DND-41 (cell line): ENCODE measurements at regions not wholly inside any gene's neighbourhood (a gene's known extent, or its start where the extent isn't known, plus 50 kb on each side); places are given as distances from the start of the nearest gene placed in this dataset.

Experiments
- ATAC-seq: fragments of 200-7000 bp; cut with Tn5 transposase; 3 replicates; pipeline ENCODE4 v1.9.1; 2021; ENCODE audit warnings: low read depth; ENCODE audit not compliant: insufficient read depth
- DNase-seq: peaks from one replicate; pipeline ENCODE4 v3.0.0-alpha.2; 2020
- H2AFZ ChIP-seq: 2 replicates; pipeline ENCODE4 v1.6.0; 2012; ENCODE audit warnings: low read depth, low read length
- H3K27ac ChIP-seq: 2 replicates; pipeline ENCODE4 v1.5.1; 2012; ENCODE audit warnings: low read length, inconsistent platforms
- H3K27me3 ChIP-seq: fragments of 200-600 bp; sonication (generic); 2 replicates; pipeline ENCODE4 v1.6.0; 2012; ENCODE audit warnings: low read length, mild to moderate bottlenecking, inconsistent platforms; ENCODE audit not compliant: insufficient read depth, poor library complexity
- H3K36me3 ChIP-seq: 2 replicates; pipeline ENCODE4 v1.5.1; 2012; ENCODE audit warnings: low read length, inconsistent platforms; ENCODE audit not compliant: insufficient read depth
- H3K4me1 ChIP-seq: 2 replicates; pipeline ENCODE4 v1.5.1; 2012; ENCODE audit warnings: mild to moderate bottlenecking, low read length; ENCODE audit not compliant: insufficient read depth
- H3K4me2 ChIP-seq: 2 replicates; pipeline ENCODE4 v1.6.0; 2012; ENCODE audit warnings: mild to moderate bottlenecking, moderate library complexity, low read length, inconsistent platforms; ENCODE audit not compliant: insufficient read depth
- H3K4me3 ChIP-seq, 2 experiments: fragments of 200-600 bp in 1 of 2; shearing (Covaris generic) in 1 of 2; 2 replicates each; pipeline ENCODE4 v1.5.1; 2012 to 2016; ENCODE audit warnings: inconsistent platforms in 2 of 2, low read length in 2 of 2, mild to moderate bottlenecking in 2 of 2, low read depth in 1 of 2, moderate library complexity in 1 of 2
- H3K79me2 ChIP-seq: 2 replicates; pipeline ENCODE4 v1.6.0; 2012; ENCODE audit warnings: low read length, inconsistent platforms; ENCODE audit not compliant: insufficient read depth
- H3K9ac ChIP-seq: 2 replicates; pipeline ENCODE4 v1.6.0; 2012; ENCODE audit warnings: low read depth, mild to moderate bottlenecking, inconsistent platforms, low read length, moderate library complexity
- H3K9me3 ChIP-seq: 2 replicates; pipeline ENCODE4 v1.5.1; 2012; ENCODE audit warnings: low read length, moderate library complexity, mild to moderate bottlenecking, inconsistent platforms; ENCODE audit not compliant: insufficient read depth, severe bottlenecking
- H4K20me1 ChIP-seq: 2 replicates; pipeline ENCODE4 v1.6.0; 2012; ENCODE audit warnings: low read length; ENCODE audit not compliant: insufficient read depth
- EZH2 ChIP-seq: IDR thresholded peaks from 3 replicates; pipeline ENCODE4 v1.6.1; 2012; ENCODE audit warnings: borderline replicate concordance, low read depth, mild to moderate bottlenecking, moderate library complexity, low read length, inconsistent platforms; ENCODE audit not compliant: severe bottlenecking
- TF ChIP-seq, protein P1 (sequence below): IDR thresholded peaks from 2 replicates; pipeline ENCODE4 v1.5.1; 2012; ENCODE audit warnings: borderline replicate concordance, low read length, moderate library complexity, mild to moderate bottlenecking; ENCODE audit not compliant: poor library complexity, severe bottlenecking; ENCODE audit errors: extremely low read depth

DNA sequence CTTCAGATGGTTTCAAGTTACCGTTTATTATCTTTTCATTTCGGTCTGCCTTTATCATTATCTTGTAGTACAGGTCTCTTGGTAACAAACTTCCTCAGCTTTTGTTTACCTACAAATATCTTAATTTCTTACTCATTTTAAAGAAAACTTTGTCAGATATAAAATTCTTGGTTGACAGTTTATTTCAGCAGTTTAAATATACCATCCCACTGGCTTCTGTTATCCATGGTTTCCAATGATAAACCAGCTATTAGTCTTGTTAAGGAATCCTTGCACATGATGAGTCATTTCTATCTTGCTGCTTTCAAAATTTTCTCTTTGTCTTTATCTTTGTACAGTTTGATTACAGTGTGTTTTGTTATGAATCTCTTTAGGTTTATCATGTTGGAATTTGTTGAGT lies 308.3 kb upstream of the SPRY2 start:
- Histone ChIP-seq H3K27ac (no peak overlapping the region), H3K27me3 (no peaks in the 10 kb centered on the region), H3K36me3 (no peaks in the 10 kb centered on the region), H3K4me3 (no peak overlapping the region), H3K4me1 (no peaks in the 10 kb centered on the region), H3K9ac (no peak overlapping the region), H3K4me2 (no peak overlapping the region), H3K79me2 (no peaks in the 10 kb centered on the region), H3K9me3 (no peaks in the 10 kb centered on the region), H4K20me1 (no peaks in the 10 kb centered on the region), H2AFZ (no peak overlapping the region)
- ATAC-seq (no peak), DNase-seq (no peak)
- TF ChIP-seq, protein P1, sequence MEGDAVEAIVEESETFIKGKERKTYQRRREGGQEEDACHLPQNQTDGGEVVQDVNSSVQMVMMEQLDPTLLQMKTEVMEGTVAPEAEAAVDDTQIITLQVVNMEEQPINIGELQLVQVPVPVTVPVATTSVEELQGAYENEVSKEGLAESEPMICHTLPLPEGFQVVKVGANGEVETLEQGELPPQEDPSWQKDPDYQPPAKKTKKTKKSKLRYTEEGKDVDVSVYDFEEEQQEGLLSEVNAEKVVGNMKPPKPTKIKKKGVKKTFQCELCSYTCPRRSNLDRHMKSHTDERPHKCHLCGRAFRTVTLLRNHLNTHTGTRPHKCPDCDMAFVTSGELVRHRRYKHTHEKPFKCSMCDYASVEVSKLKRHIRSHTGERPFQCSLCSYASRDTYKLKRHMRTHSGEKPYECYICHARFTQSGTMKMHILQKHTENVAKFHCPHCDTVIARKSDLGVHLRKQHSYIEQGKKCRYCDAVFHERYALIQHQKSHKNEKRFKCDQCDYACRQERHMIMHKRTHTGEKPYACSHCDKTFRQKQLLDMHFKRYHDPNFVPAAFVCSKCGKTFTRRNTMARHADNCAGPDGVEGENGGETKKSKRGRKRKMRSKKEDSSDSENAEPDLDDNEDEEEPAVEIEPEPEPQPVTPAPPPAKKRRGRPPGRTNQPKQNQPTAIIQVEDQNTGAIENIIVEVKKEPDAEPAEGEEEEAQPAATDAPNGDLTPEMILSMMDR: no peak
- no peak for TF ChIP-seq EZH2

DNA sequence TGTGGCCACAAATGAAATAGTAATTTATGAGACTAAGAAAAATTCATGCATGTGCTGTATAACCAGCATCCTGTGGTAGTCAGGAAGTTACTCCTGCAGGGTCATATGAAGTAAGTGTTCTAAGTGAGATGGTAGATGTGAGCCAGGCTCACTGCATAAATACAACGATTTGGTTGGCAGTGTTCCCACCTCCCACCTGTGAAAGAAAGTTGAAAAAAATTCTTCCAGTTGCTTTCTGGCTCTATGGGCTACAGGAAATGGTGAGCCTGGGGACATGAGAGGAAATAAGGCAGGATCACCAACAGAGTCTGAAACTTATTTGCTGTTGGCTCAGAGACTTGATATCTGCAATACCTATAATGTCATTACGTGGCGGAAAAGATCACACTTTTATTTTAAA lies 301.7 kb upstream of the SPRY2 start:
- Histone ChIP-seq H3K4me2 (no peak overlapping the region), H3K4me1 (no peaks in the 10 kb centered on the region), H3K9ac (no peak overlapping the region), H2AFZ (no peak overlapping the region), H3K27ac (no peak overlapping the region), H3K27me3 (no peaks in the 10 kb centered on the region), H3K79me2 (no peaks in the 10 kb centered on the region), H3K36me3 (no peaks in the 10 kb centered on the region), H3K9me3 (no peaks in the 10 kb centered on the region), H3K4me3 (no peak overlapping the region), H4K20me1 (no peaks in the 10 kb centered on the region)
- DNase-seq (no peak), ATAC-seq (no peak)
- TF ChIP-seq, protein P1: no peak
- no peak for TF ChIP-seq EZH2

DNA sequence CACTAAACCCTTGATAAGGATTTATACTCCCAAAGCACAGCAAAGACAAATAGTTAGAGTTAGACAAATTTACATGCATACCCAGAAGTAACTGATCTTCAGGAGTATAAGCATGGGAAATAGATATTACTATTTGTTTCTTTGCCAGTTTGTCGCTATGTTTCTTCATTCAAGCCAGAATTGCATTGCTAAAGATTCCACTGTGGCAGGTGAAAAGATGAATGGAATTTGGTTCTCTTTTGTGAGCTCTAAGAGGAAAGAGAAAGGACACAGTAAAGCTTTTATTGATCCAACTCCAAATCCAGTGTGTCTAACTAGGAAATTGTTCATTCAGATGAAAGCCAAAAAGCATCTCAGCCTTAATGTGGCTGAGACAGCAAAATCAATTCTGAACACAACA lies 292.3 kb upstream of the SPRY2 start:
- ATAC-seq (no peak), DNase-seq (no peak)
- no peak for TF ChIP-seq EZH2
- TF ChIP-seq, protein P1: no peak

DNA sequence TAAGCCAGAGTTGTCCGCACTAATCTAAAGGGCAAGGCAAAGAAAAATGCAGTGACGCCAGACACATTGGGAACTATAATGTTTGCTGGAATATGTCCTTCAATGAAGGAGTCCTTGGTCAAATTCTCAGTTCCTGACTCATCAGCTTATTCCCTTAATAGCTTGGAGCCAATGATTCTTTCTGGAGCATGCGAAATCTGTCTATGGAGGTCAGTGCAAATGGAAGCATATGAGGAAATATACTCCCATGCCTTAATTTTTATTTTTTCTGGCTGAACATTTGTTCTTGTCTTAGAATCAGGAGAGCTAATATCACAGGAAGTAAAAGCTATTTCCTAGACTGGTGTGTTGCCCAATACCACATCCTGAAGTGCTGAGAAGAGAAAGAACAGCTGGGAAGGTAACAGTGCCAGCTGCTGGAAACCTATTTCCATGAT lies 289.8 kb upstream of the SPRY2 start:
- Histone ChIP-seq H3K9ac (no peak overlapping the region), H3K27ac (no peak overlapping the region), H3K4me2 (no peak overlapping the region), H3K36me3 (no peaks in the 10 kb centered on the region), H3K4me3 (no peak overlapping the region), H2AFZ (no peak overlapping the region), H3K4me1 (no peaks in the 10 kb centered on the region), H4K20me1 (no peaks in the 10 kb centered on the region), H3K79me2 (no peaks in the 10 kb centered on the region), H3K27me3 (no peaks in the 10 kb centered on the region), H3K9me3 (no peaks in the 10 kb centered on the region)
- DNase-seq (no peak), ATAC-seq (no peak)
- TF ChIP-seq, protein P1: no peak
- no peak for TF ChIP-seq EZH2

More for the DNA sequence above, 292.3 kb upstream of the SPRY2 start:
- Histone ChIP-seq H3K4me2 (no peak overlapping the region), H3K4me1 (no peaks in the 10 kb centered on the region), H3K36me3 (no peaks in the 10 kb centered on the region), H3K27me3 (no peaks in the 10 kb centered on the region), H3K79me2 (no peaks in the 10 kb centered on the region), H4K20me1 (no peaks in the 10 kb centered on the region), H3K9me3 (no peaks in the 10 kb centered on the region), H2AFZ (no peak overlapping the region), H3K4me3 (no peak overlapping the region), H3K9ac (no peak overlapping the region), H3K27ac (no peak overlapping the region)
